WTC11 (cell line): ENCODE measurements at regions not wholly inside any gene's neighbourhood (a gene's known extent, or its start where the extent isn't known, plus 50 kb on each side); places are given as distances from the start of the nearest gene placed in this dataset.

Source experiments
- ATAC-seq: fragments of 200-7000 bp; cut with Tn5 transposase; 2 replicates; pipeline ENCODE4 v1.10.0; 2021; ENCODE audit warnings: mild to moderate bottlenecking, moderate library complexity
- CTCF ChIA-PET: fragments of 300-600 bp; sonication (Branson Sonifier 250); formaldehyde crosslinking; loops from one replicate; lab custom pipeline; 2021; ENCODE audit warnings: antibody characterized with exemption; lab: Charles Lee
- POLR2A ChIA-PET: fragments of 350-600 bp; sonication (Branson Sonifier 250); formaldehyde crosslinking; loops from one replicate; lab custom pipeline; 2021; ENCODE audit warnings: antibody characterized with exemption; lab: Charles Lee
- DNase-seq: peaks from one replicate; pipeline ENCODE4 v3.0.0; 2021; ENCODE audit warnings: low spot score
- H3K27ac Mint-ChIP-seq: 2 replicates; pipeline ENCODE4 v1.8.0; 2021; ENCODE audit warnings: mixed read lengths
- H3K27me3 Mint-ChIP-seq: 2 replicates; pipeline ENCODE4 v1.8.0; 2021; ENCODE audit warnings: low read depth, mild to moderate bottlenecking, moderate library complexity, mixed read lengths
- H3K36me3 Mint-ChIP-seq: 2 replicates; pipeline ENCODE4 v1.8.0; 2021; ENCODE audit warnings: mixed read lengths
- H3K4me1 Mint-ChIP-seq: 2 replicates; pipeline ENCODE4 v1.8.0; 2022; ENCODE audit warnings: mixed read lengths
- H3K4me3 Mint-ChIP-seq: 2 replicates; pipeline ENCODE4 v1.8.0; 2021; ENCODE audit warnings: mild to moderate bottlenecking, moderate library complexity, mixed read lengths
- H3K9me3 Mint-ChIP-seq: 2 replicates; pipeline ENCODE4 v1.8.0; 2021; ENCODE audit warnings: mixed read lengths
- ARID4B ChIP-seq: sonication (generic); formaldehyde crosslinking; IDR thresholded peaks from 2 replicates; pipeline ENCODE4 v1.8.0; 2023; ENCODE audit warnings: missing genetic modification reagents, mild to moderate bottlenecking, borderline replicate concordance
- CDX4 ChIP-seq: fragments of 250-450 bp; sonication (Bioruptor Pico); IDR thresholded peaks from 2 replicates; pipeline ENCODE4 v1.9.0; 2021; ENCODE audit warnings: moderate library complexity, mild to moderate bottlenecking, inconsistent platforms, borderline replicate concordance
- GABPB1 ChIP-seq: sonication (generic); formaldehyde crosslinking; IDR thresholded peaks from 2 replicates; pipeline ENCODE4 v1.8.1; 2023; ENCODE audit warnings: mild to moderate bottlenecking, missing genetic modification reagents
- JAZF1 ChIP-seq: fragments of 250-450 bp; sonication (Bioruptor Pico); IDR thresholded peaks from 2 replicates; pipeline ENCODE4 v1.9.0; 2021; ENCODE audit warnings: moderate library complexity, mild to moderate bottlenecking, inconsistent platforms
- NFE2L1 ChIP-seq: sonication (generic); formaldehyde crosslinking; IDR thresholded peaks from 2 replicates; pipeline ENCODE4 v1.8.1; 2023; ENCODE audit warnings: missing genetic modification reagents
- SP1 ChIP-seq: sonication (generic); formaldehyde crosslinking; conservative IDR thresholded peaks from 2 replicates; pipeline ENCODE4 v1.8.1; 2022; ENCODE audit warnings: missing genetic modification reagents
- TEAD1 ChIP-seq: sonication (generic); formaldehyde crosslinking; IDR thresholded peaks from 2 replicates; pipeline ENCODE4 v1.8.0; 2022; ENCODE audit warnings: mild to moderate bottlenecking, missing genetic modification reagents
- TEAD4 ChIP-seq: sonication (generic); formaldehyde crosslinking; IDR thresholded peaks from 2 replicates; pipeline ENCODE4 v1.8.0; 2022; ENCODE audit warnings: mild to moderate bottlenecking, missing genetic modification reagents
- ZBTB43 ChIP-seq: sonication (generic); formaldehyde crosslinking; IDR thresholded peaks from 2 replicates; pipeline ENCODE4 v1.8.1; 2023; ENCODE audit warnings: mild to moderate bottlenecking, missing genetic modification reagents
- ZMAT4 ChIP-seq: fragments of 250-450 bp; sonication (Bioruptor Pico); IDR thresholded peaks from 2 replicates; pipeline ENCODE4 v1.9.0; 2021; ENCODE audit warnings: mild to moderate bottlenecking
- TF ChIP-seq, protein P1 (sequence below): fragments of 250-450 bp; sonication (Bioruptor Pico); conservative IDR thresholded peaks from 2 replicates; pipeline ENCODE4 v1.9.0; 2021; ENCODE audit warnings: mild to moderate bottlenecking
- TF ChIP-seq, protein P2 (sequence below): sonication (generic); formaldehyde crosslinking; IDR thresholded peaks from 2 replicates; pipeline ENCODE4 v1.8.0; 2022; ENCODE audit warnings: mild to moderate bottlenecking, missing genetic modification reagents
- TF ChIP-seq, protein P3 (sequence below): fragments of 250-450 bp; sonication (Bioruptor Pico); IDR thresholded peaks from 2 replicates; pipeline ENCODE4 v1.9.0; 2021; ENCODE audit warnings: mild to moderate bottlenecking

DNA sequence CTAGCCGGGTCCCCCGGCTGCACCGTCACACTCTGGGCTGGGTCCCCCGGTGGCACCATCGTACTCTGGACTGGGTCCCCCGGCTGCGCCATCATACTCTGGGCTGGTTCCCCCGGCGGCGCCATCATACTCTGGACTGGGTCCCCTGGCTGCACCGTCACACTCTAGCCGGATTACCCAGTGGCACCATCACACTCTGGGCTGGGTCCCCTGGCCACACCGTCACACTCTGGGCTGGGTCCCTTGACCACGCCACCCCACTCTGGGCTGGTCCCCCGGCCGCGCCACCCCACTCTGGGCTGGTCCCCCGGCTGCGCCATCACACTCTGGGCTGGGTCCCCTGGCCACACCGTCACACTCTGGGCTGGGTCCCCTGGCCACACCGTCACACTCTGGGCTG lies 653.8 kb upstream of the ID2 start:
- ATAC-seq (no peak), DNase-seq (no peak)
- no peaks in the 10 kb centered on the region for H3K4me1 Mint-ChIP-seq
- H3K4me3 Mint-ChIP-seq: no peak overlapping the region
- no peak for TF ChIP-seq ARID4B
- TF ChIP-seq, protein P1, sequence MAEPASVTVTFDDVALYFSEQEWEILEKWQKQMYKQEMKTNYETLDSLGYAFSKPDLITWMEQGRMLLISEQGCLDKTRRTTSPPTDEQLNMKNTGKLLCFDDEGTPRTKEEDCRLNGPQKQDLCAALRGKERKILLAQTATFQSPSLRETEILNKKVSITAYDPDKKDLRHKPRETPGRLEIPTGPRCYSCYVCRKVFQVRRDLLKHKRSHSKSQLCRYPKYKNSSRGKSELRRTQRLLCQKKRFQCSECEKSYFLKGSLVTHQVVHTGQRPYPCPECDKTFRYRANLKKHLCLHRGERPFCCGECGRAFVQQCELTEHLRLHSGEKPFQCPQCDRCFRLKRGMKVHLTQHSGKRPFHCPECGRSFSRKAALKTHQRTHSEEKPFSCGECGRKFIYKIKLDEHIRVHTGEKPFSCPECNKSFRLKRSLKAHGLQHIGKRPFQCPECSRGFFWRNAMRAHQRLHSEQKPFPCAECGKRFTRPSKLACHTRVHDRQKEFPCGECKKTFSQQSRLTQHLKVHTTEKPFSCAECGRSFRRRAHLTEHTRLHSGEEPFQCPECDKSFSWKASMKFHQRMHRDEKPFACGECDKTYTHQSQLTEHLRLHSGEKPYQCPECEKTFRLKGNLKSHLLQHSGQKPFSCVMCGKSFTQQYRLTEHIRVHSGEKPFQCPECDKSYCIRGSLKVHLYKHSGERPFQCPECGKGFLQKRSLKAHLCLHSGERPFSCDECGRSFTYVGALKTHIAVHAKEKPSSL (CRISPR knock-in tag): no peak
- no peak for TF ChIP-seq SP1 (CRISPR knock-in tag)
- TF ChIP-seq, protein P2, sequence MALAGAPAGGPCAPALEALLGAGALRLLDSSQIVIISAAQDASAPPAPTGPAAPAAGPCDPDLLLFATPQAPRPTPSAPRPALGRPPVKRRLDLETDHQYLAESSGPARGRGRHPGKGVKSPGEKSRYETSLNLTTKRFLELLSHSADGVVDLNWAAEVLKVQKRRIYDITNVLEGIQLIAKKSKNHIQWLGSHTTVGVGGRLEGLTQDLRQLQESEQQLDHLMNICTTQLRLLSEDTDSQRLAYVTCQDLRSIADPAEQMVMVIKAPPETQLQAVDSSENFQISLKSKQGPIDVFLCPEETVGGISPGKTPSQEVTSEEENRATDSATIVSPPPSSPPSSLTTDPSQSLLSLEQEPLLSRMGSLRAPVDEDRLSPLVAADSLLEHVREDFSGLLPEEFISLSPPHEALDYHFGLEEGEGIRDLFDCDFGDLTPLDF (CRISPR knock-in tag): no peak
- TF ChIP-seq ZMAT4: no peak
- TF ChIP-seq ZBTB43: no peak
- TF ChIP-seq TEAD1: no peak
- no peak for TF ChIP-seq CDX4 (CRISPR knock-in tag)
- TF ChIP-seq, protein P3, sequence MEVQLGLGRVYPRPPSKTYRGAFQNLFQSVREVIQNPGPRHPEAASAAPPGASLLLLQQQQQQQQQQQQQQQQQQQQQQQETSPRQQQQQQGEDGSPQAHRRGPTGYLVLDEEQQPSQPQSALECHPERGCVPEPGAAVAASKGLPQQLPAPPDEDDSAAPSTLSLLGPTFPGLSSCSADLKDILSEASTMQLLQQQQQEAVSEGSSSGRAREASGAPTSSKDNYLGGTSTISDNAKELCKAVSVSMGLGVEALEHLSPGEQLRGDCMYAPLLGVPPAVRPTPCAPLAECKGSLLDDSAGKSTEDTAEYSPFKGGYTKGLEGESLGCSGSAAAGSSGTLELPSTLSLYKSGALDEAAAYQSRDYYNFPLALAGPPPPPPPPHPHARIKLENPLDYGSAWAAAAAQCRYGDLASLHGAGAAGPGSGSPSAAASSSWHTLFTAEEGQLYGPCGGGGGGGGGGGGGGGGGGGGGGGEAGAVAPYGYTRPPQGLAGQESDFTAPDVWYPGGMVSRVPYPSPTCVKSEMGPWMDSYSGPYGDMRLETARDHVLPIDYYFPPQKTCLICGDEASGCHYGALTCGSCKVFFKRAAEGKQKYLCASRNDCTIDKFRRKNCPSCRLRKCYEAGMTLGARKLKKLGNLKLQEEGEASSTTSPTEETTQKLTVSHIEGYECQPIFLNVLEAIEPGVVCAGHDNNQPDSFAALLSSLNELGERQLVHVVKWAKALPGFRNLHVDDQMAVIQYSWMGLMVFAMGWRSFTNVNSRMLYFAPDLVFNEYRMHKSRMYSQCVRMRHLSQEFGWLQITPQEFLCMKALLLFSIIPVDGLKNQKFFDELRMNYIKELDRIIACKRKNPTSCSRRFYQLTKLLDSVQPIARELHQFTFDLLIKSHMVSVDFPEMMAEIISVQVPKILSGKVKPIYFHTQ (CRISPR knock-in tag): no peak
- TF ChIP-seq TEAD4: no peak
- TF ChIP-seq GABPB1 (CRISPR knock-in tag): no peak
- no peak for TF ChIP-seq JAZF1 (CRISPR knock-in tag)
- no peak for TF ChIP-seq NFE2L1 (CRISPR knock-in tag)
- TF ChIP-seq, all 79 proteins: peak for 0
- peaks cover 9% of the 10 kb centered on the region for H3K9me3 Mint-ChIP-seq
- POLR2A ChIA-PET: no interaction called here
- peaks cover 3% of the 10 kb centered on the region for H3K36me3 Mint-ChIP-seq
- no peak overlapping the region for H3K27ac Mint-ChIP-seq
- CTCF ChIA-PET: no interaction called here
- peaks cover 2% of the 10 kb centered on the region; the same call in 1 of the 2 replicates for H3K27me3 Mint-ChIP-seq
